HG03354 (cell line): ENCODE measurements at regions not wholly inside any gene's neighbourhood (a gene's known extent, or its start where the extent isn't known, plus 50 kb on each side); places are given as distances from the start of the nearest gene placed in this dataset.

Experiments used
- ATAC-seq: cut with Tn5 transposase; IDR thresholded peaks from one replicate; pipeline ENCODE4 v1.9.1; 2021; ENCODE audit warnings: mild to moderate bottlenecking; ENCODE audit not compliant: unreplicated experiment, poor library complexity, severe bottlenecking

DNA sequence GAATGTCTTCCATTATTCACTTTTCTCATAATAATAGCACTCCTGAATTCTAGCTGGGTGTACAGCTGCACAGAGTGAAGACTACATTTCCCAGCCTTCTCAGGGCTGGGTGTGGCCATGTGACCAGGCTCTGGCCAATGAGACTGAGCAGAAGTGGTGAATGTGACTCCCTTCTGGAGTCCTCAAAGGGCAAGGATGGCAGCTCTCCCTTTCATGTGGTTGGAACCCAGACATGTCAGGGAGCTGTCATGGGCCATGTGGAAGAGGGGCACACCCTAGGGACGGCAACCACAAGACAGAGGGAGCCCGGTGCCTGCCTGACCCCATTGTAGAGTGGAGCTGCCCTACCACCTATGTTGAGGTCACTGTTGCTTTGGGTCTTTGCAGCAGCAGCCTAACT lies 312.8 kb upstream of the SULF2 start:
- no peak for ATAC-seq

DNA sequence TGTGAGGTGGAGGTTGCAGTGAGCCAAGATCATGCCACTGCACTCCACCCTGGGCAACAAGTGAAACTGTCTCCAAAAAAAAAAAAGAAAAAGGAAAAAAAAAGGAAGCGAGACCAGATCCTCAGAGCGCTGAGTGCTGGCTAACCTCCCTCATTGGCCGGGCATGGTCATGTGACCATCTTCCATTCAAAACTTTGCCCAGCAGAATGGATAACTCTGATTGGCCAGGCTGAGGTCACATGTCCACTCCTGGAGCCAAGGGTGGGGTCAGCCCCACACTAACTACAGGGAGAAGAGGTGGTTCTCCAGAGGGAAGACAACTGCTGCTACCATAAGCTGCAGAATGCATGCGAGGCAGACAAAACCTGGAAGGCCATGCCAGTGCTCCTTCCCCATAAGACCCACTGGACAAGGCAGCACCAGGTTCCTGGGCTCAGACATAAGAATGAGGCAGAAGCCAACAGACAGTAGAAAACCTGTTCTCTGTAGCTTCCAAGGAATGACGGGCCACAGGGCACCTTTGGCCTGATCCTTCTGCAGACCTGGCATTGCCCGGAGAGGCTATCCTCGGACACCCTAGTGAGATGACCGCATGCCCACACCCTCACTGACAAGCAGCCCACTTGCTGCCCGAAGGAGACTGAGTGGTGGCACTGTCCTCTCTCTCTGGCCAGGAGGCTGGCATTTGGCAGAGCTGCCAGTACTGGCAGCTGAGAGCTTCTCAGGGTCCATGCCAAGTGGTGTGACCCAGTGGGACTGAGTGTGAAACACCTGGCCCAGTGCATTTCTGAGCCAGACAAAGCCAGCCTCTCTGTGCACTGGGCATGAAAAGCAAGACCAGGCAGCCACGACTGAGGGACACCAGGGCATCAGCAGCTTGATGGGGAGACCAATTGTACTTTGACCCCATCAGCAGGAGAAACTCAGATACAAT lies 311.9 kb upstream of the SULF2 start:
- no peak for ATAC-seq

GRCh38 chr20:48096212-48096875 lies 311.1 kb upstream of the SULF2 start:
- ATAC-seq: no peak

DNA sequence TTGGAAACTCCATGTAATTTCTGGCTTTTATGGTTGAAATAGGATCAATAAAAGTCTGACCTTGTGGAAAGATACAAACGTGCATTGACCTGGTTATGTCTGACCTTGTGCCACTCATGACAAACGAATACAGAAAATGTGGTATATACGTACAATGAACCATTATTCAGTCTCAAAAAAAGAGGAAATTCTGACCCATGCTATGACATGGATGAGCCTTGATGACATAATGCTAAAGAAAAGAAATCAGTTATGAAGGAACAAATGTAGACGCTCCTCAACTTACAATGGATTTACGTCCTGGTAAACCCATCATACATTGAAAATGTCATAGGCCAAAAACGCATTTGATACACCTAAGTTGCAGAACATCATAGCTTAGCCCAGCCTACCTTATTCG lies 309.7 kb upstream of the SULF2 start:
- ATAC-seq: no peak

DNA sequence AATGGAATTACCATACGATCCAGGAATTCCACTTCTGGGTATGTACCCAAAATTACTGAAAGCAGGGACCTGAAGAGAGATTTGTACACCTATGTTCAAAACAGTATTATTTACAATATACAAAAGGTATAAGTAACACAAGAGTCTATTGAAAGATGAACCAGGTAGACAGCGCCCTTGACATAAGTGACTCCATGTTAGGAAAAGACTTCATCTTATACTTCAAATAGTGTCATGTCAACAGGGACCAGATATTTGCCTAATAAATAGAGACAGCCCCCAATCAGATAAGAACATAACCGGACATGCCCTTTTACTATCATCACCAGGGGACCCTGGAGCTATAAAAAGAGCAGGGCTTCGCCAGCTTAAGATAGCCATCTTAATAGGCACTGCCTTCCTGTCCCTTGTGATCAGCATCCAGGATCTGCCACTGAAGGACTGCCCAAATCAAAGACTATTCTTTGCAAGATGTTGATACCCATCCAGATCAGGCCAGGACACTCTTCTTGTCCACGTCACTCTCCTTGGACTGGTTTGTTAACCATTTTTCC lies 309.0 kb upstream of the SULF2 start:
- no peak for ATAC-seq

GRCh38 chr20:48092596-48093280 lies 307.5 kb upstream of the SULF2 start:
- ATAC-seq: no peak

GRCh38 chr20:48090784-48091183 lies 305.5 kb upstream of the SULF2 start:
- no peak for ATAC-seq

GRCh38 chr20:48090314-48090713 lies 305.0 kb upstream of the SULF2 start:
- no peak for ATAC-seq

DNA sequence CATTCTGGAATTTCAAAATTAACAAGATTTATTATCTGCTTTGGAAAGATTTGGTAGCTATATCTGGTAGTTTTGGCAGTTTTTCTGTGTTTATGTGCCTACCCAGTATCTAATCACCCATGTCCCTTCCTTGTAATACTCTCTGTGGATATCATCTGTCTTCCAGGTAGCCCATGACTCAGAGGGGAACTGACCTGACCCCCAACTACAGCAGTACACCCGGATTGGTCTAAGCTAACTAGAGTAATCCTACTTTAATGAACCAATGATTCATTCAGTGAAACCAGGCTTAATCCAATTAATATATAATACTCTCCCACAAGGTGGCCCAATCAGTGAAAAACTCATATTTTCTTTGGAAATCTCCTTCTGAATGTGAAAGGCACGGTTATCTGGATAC lies 295.3 kb upstream of the SULF2 start:
- ATAC-seq: no peak

DNA sequence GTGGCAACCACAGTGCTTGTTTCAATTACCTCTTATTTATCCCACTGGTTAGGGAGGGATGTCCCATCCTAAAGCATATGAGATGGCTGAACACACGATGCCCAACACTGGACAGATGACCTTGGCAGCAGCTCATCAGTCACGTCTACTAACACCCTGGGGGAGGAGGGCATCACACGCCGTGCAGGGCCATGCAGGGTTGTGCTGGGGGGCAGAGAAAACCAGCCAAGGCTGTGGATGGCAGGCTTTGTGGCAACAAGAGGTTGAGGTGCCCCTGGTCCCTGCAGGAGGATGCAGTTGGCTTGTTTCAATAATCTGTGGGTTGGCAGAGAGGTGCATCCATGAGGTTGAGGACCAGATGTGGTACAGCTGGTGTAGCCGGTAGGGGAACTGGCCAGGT lies 293.7 kb upstream of the SULF2 start:
- no peak for ATAC-seq

- no peak for ATAC-seq
These were observed 291.5 kb upstream of the SULF2 start for GRCh38 chr20:48076747-48077146.

DNA sequence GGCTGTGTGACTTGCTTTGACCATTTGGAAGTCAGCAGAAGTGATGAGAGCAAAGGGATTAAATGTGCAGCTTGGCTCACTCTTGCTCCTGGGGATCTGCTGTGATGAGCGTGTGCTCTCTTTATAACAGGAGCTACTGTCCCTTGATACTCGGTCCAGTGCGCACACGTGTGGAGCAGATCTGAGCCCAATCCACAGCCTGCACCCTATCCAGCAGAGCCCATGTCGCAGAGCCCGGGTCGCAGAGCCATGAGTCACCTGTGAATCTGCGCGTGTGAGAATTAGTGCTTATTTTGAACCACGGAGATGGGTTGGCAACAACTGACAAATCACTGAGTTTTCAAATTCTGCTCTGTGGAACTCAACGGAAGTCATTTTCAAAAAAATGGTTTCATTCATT lies 291.0 kb upstream of the SULF2 start:
- no peak for ATAC-seq

- ATAC-seq: no peak
These were observed 290.4 kb upstream of the SULF2 start for GRCh38 chr20:48075591-48076174.

DNA sequence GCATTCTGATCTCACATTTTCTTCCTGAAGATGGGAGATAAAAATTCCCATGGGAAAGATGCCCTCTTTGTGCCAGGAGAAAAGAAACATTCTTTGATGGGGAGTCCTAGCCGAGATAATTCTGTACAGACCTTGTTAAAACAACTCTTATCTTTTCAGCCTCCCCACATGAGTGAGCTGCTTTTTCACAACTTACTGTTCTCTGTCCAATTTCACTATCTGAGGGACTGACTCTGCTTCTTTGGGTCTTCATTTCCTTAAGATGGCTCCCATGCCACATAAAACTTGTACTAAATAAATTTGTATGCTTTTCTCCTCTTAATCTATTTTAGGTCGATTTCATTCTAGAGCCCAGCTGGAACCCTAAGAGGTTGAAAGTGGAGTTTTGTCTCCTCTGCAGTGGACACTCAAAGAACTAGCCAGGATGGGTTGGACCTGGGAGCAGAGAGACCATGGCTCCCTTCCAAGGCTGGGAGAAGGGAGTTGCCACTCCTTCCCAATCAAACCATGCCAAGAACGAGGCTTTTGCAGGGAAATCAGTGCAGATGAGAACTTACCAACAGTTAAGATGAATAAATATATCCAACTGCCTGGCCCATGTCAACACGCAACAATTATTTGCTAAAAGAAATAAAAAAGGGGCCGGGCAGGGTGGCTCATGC lies 285.8 kb upstream of the SULF2 start:
- no peak for ATAC-seq

GRCh38 chr20:48069596-48069995 lies 284.3 kb upstream of the SULF2 start:
- no peak for ATAC-seq

- ATAC-seq: no peak
These were observed 281.6 kb upstream of the SULF2 start for GRCh38 chr20:48066851-48067250.

DNA sequence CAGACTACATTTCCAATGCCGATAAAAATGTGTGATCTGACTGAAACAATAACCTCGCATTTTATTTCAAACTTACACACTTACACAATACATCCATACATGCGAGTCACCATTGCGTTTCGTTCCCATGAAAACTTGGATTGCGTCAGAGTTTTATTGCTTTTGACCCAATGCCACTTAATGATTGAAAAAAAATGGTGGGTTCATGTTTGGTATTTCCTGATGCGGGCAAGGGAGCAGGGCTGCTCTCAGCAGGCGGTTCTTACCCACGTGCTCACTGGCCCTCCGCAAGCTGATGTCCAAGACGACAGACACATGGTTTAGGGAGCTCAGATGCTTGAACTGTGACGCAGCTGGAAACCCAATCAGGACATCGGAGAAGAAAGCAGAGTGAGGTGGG lies 281.0 kb upstream of the SULF2 start:
- ATAC-seq: no peak

DNA sequence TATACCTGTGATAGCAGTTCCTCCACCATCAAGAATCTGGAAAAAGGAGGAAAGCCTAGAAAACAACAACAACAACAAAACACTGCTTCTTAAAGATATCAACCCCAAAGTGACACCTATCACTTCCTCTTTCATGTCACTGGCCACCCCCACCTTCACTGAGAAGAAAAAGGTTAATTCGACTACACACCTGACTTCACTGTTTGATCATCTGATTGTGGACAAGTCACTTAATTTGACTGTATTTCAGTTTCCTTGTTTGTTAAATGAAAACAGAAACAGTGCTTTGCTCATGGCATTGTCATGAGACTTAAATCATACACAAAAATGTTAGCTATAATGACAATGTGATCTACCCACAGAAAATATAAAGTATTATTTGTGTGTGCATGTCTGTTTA lies 280.6 kb upstream of the SULF2 start:
- ATAC-seq: no peak

DNA sequence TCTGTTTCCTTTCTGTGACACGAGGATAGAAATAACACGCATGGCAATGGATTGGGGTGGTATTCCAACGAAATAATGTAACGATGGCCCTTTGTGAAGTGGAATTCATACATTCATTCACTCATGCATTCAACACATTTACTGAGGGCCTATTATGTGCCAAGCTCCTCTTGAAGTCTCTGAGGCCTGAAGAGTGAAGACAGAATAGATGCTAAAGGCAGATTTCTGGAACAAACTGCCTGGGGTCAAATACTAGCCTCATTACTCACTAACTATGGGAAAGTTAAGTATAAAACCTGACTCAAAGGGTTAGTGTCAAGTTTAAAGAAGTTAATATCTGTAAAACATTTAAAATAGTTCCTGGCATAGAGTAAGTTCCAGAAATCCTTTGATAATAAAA lies 279.6 kb upstream of the SULF2 start:
- no peak for ATAC-seq
